ENCODE measurements at regions not wholly inside any gene's neighbourhood (a gene's known extent, or its start where the extent isn't known, plus 50 kb on each side); places are given as distances from the start of the nearest gene placed in this dataset.

DNA sequence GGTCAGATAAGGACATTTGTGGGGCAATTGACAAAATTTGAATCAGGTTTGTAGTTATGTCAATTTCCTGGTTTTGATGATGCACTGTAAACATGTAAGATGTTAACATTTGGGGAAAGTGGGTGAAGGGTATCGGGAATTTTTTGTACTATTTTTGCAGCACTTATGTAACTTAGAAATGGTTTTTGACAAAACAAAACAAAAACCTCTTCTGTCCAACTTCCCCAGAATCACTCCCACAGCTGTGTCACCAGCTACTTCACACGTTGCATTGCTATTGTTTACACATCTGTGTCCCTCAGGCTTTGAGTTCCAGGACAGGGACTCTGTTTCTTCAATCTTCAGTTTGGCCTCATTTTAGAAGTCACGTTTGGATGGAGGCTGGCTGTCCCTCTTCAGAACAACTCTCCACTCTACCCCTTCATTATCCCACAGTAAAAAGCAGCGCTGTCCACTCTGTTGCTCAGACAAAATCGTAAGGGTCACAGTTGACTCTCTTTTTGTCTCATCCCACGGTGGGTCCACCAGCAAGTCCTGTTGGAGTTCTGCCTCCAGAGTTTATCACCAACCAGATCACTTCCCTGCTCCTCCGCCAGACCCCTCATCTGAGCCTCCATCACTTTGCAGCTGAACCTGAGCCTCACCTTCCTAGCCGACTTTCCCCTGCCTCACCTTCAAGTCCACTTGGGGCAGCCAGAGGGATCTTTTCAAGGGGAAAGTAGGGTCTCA, 63.2 kb downstream of the NENF start:
- TF ChIP-seq, protein P1, sequence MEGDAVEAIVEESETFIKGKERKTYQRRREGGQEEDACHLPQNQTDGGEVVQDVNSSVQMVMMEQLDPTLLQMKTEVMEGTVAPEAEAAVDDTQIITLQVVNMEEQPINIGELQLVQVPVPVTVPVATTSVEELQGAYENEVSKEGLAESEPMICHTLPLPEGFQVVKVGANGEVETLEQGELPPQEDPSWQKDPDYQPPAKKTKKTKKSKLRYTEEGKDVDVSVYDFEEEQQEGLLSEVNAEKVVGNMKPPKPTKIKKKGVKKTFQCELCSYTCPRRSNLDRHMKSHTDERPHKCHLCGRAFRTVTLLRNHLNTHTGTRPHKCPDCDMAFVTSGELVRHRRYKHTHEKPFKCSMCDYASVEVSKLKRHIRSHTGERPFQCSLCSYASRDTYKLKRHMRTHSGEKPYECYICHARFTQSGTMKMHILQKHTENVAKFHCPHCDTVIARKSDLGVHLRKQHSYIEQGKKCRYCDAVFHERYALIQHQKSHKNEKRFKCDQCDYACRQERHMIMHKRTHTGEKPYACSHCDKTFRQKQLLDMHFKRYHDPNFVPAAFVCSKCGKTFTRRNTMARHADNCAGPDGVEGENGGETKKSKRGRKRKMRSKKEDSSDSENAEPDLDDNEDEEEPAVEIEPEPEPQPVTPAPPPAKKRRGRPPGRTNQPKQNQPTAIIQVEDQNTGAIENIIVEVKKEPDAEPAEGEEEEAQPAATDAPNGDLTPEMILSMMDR (IDR thresholded peaks at IDR 0.05; ENCODE audit: low read length, missing control alignments): no peak

DNA sequence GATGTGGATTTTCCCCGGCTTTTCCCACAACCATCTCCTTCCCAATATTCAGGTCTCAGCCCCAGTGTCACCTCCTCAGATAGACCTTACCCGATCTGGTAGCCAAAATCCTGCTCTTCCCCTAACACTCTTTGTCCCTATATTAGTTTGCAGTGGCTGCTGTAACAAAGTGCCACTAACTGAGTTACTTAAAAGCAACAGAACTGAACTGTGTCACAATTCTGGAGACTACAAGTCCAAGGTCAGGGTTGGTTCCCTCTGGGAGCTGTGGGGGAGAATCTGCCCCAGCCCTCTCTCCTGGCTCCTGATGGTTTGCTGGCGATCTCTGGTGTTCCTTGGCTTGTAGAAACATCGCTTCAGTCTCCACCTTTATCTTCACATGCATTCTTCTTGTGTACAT, 64.0 kb downstream of the NENF start:
- TF ChIP-seq, protein P1 (IDR thresholded peaks at IDR 0.05; ENCODE audit: low read length, missing control alignments): no peak
- no peak overlapping the region for H3K4me3 ChIP-seq (replicated peaks; ENCODE audit: low read depth, low read length)
- no peak for DNase-seq (ENCODE audit: low read depth)

More for the DNA sequence above, 63.2 kb downstream of the NENF start:
- DNase-seq (ENCODE audit: low read depth): no peak
- H3K4me3 ChIP-seq (replicated peaks; ENCODE audit: low read depth, low read length): no peak overlapping the region

DNA sequence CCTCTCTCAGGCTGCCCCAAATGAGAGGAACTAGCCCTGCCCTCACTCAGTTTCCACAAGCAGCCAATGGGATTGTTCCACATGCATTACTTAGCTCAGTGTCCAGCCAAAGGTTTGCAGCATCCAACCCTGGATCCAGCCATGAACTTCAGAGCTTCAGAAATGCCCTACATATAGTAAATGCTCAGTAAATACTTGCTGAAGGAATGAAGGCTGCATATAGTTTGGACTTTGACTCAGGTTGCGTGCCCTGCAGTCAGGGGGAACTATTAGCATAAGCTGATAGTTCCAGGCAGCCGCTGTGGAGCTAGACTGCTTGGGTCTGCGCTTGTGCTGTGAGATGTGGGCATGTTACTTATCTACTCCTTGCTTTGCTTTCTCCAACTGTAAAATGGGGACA, 64.8 kb downstream of the NENF start:
- TF ChIP-seq, protein P1 (IDR thresholded peaks at IDR 0.05; ENCODE audit: low read length, missing control alignments): no peak
- H3K4me3 ChIP-seq (replicated peaks; ENCODE audit: low read depth, low read length): no peak overlapping the region
- no peak for DNase-seq (ENCODE audit: low read depth)

DNA sequence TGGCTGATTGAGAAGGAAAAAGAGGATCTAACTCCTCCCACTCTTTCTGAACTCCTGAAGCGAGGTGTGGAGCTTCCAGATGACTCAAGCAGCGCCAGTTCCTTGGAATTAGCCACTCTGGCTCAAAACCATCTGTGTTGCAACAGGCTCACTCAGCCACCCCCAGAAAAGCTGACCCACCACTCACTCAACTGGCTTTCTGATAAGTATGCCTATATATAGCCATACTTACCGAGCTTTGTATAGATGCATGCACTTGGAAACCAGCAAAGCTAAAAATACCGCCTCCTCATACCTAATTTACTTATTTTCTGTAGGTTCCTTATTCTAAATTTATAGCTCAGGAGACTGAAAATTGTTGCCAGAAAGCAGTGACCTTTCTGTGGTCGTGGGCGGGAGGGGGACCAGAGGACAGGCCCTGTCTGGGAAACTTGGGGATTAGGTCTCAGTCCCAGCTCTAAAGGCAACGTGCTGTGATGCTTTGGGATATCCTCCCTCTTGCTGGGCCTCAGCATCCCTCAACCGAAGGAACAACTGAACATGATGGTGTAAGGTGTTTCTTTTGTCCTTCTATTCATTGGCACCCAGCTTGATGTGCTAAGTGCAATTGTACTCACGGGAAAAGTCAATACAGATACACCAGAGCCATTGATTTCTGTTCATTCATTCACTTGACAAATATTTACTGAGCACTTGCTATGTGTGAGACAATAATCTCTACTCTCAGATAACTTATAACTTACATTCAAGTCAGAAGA, 65.7 kb downstream of the NENF start:
- H3K4me3 ChIP-seq (replicated peaks; ENCODE audit: low read depth, low read length): no peak overlapping the region
- DNase-seq (ENCODE audit: low read depth): peak; percentile 86
- TF ChIP-seq, protein P1 (IDR thresholded peaks at IDR 0.05; ENCODE audit: low read length, missing control alignments): no peak

DNA sequence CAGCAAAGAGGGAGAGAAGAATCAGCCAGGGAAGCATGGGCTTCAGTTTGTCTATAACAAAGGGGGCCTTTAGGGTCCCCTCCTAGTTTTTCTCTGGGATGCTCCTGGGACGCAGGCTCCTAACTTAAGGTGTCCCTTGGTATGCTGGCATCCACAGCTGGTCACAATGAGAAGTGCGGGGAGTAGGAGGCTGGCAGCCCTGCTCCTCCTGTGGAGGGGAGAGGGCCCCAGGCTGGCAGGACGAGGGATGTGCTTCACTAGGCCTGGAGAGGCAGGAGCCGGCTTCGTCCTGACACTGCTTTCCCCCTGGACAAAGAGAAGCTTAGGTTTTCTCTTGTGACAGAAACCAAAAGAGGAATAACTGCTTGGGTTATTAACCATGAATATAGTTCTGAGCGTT, 67.6 kb downstream of the NENF start:
- TF ChIP-seq, protein P1 (IDR thresholded peaks at IDR 0.05; ENCODE audit: low read length, missing control alignments): no peak
- no peak for DNase-seq (ENCODE audit: low read depth)
- H3K4me3 ChIP-seq (replicated peaks; ENCODE audit: low read depth, low read length): no peak overlapping the region

DNA sequence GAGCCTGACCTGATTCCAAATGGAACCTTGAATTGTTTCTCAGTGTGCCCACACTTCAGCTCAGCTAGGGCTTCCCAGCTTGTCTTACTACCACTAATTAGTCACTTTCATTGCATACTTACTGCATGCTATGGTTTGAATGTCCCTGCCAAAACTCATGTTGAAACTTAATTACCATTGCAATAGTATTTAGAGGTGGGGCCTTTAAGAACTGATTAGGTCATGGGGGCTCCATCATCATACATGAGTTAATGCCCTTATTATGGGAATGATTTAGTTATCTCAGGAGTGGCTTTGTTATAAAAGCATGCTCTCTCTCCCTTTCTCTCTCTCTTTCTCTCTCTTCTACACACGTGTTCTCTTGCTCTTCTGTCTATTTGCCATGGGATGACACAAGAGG, 68.3 kb downstream of the NENF start:
- DNase-seq (ENCODE audit: low read depth): no peak
- no peak overlapping the region for H3K4me3 ChIP-seq (replicated peaks; ENCODE audit: low read depth, low read length)
- TF ChIP-seq, protein P1 (IDR thresholded peaks at IDR 0.05; ENCODE audit: low read length, missing control alignments): no peak
